H9 (cell line): ENCODE measurements at regions not wholly inside any gene's neighbourhood (a gene's known extent, or its start where the extent isn't known, plus 50 kb on each side); places are given as distances from the start of the nearest gene placed in this dataset.
A peak's percentile ranks its signal among the peaks of the same experiment; 100 is the strongest.

Source experiments
- DNase-seq: peaks from one replicate; pipeline ENCODE4 v3.0.0-alpha.2; 2017
- H2AFZ ChIP-seq: one replicate; pipeline ENCODE4 v1.6.1; 2013; ENCODE audit warnings: mild to moderate bottlenecking, low read length, control low read depth, moderate library complexity
- H2AK5ac ChIP-seq: 2 replicates; pipeline ENCODE4 v1.6.1; 2013; ENCODE audit warnings: low read length, control low read depth, mixed read lengths; ENCODE audit not compliant: insufficient read length
- H2BK120ac ChIP-seq: one replicate; pipeline ENCODE4 v1.6.1; 2013; ENCODE audit warnings: low read depth, mild to moderate bottlenecking, low read length, control low read depth, inconsistent platforms; ENCODE audit not compliant: poor library complexity, severe bottlenecking
- H2BK12ac ChIP-seq: 2 replicates; pipeline ENCODE4 v1.6.1; 2013; ENCODE audit warnings: low read length, control low read depth, mixed read lengths, low read depth; ENCODE audit not compliant: insufficient read length
- H2BK15ac ChIP-seq: 2 replicates; pipeline ENCODE4 v1.6.1; 2013; ENCODE audit warnings: low read depth, low read length, control low read depth
- H2BK20ac ChIP-seq: one replicate; pipeline ENCODE4 v1.6.1; 2013; ENCODE audit warnings: low read depth, mild to moderate bottlenecking, low read length, control low read depth, inconsistent platforms; ENCODE audit not compliant: poor library complexity, severe bottlenecking
- H2BK5ac ChIP-seq: 2 replicates; pipeline ENCODE4 v1.6.1; 2013; ENCODE audit warnings: low read length, control low read depth, mixed read lengths; ENCODE audit not compliant: insufficient read length
- H3K14ac ChIP-seq: 2 replicates; pipeline ENCODE4 v1.6.1; 2013; ENCODE audit warnings: low read length, control low read depth; ENCODE audit not compliant: insufficient read depth
- H3K18ac ChIP-seq: 2 replicates; pipeline ENCODE4 v1.6.1; 2013; ENCODE audit warnings: low read depth, mild to moderate bottlenecking, mixed read lengths, low read length, control low read depth; ENCODE audit not compliant: insufficient read length
- H3K23ac ChIP-seq: 2 replicates; pipeline ENCODE4 v1.6.1; 2013; ENCODE audit warnings: low read length, control low read depth, mixed read lengths, low read depth; ENCODE audit not compliant: insufficient read length
- H3K23me2 ChIP-seq: 2 replicates; pipeline ENCODE4 v1.6.1; 2013; ENCODE audit warnings: low read depth, mild to moderate bottlenecking, mixed read lengths, low read length, control low read depth; ENCODE audit not compliant: insufficient read length, poor library complexity, severe bottlenecking
- H3K27ac ChIP-seq: 2 replicates; pipeline ENCODE4 v1.5.1; 2013; ENCODE audit warnings: low read length, control low read depth, mixed read lengths, low read depth; ENCODE audit not compliant: insufficient read length
- H3K27me3 ChIP-seq: 2 replicates; pipeline ENCODE4 v1.6.1; 2013; ENCODE audit warnings: low read length, control low read depth, inconsistent platforms; ENCODE audit not compliant: insufficient read depth
- H3K4ac ChIP-seq: 2 replicates; pipeline ENCODE4 v1.6.1; 2013; ENCODE audit warnings: low read depth, mild to moderate bottlenecking, control low read depth, inconsistent platforms, low read length, moderate library complexity
- H3K4me1 ChIP-seq: 2 replicates; pipeline ENCODE4 v1.6.1; 2013; ENCODE audit warnings: low read length, control low read depth, inconsistent platforms; ENCODE audit not compliant: insufficient read depth
- H3K4me2 ChIP-seq: 2 replicates; pipeline ENCODE4 v1.6.1; 2013; ENCODE audit warnings: low read length, control low read depth, mixed read lengths; ENCODE audit not compliant: insufficient read length, insufficient read depth
- H3K56ac ChIP-seq: 2 replicates; pipeline ENCODE4 v1.6.1; 2013; ENCODE audit warnings: low read depth, mild to moderate bottlenecking, mixed read lengths, low read length, control low read depth; ENCODE audit not compliant: insufficient read length
- H3K79me1 ChIP-seq: 2 replicates; pipeline ENCODE4 v1.6.1; 2013; ENCODE audit warnings: low read depth, mild to moderate bottlenecking, moderate library complexity, low read length, control low read depth, inconsistent platforms; ENCODE audit not compliant: insufficient read depth, poor library complexity, severe bottlenecking
- H3K79me2 ChIP-seq: 2 replicates; pipeline ENCODE4 v1.6.1; 2013; ENCODE audit warnings: low read length, control low read depth, inconsistent platforms; ENCODE audit not compliant: insufficient read depth
- H3K9ac ChIP-seq: 2 replicates; pipeline ENCODE4 v1.6.1; 2013; ENCODE audit warnings: low read length, control low read depth, mixed read lengths; ENCODE audit not compliant: insufficient read length; ENCODE audit errors: extremely low read depth
- H3K9me3 ChIP-seq: one replicate; pipeline ENCODE4 v1.6.1; 2013; ENCODE audit warnings: low read depth, low read length, inconsistent platforms; ENCODE audit not compliant: control insufficient read depth
- H3T11ph ChIP-seq: one replicate; pipeline ENCODE4 v1.6.1; 2013; ENCODE audit warnings: mild to moderate bottlenecking, low read length, control low read depth, inconsistent platforms
- H4K20me1 ChIP-seq: one replicate; pipeline ENCODE4 v1.6.1; 2013; ENCODE audit not compliant: control insufficient read depth, insufficient read length, insufficient read depth
- H4K5ac ChIP-seq: 2 replicates; pipeline ENCODE4 v1.6.1; 2013; ENCODE audit warnings: low read depth, mild to moderate bottlenecking, mixed read lengths, low read length, control low read depth; ENCODE audit not compliant: insufficient read length
- H4K8ac ChIP-seq: replicated peaks from 2 replicates; pipeline ENCODE4 v1.6.1; 2013; ENCODE audit warnings: low read length, control low read depth, mixed read lengths, low read depth; ENCODE audit not compliant: insufficient read length
- H4K91ac ChIP-seq: 2 replicates; pipeline ENCODE4 v1.6.1; 2013; ENCODE audit warnings: low read depth, mild to moderate bottlenecking, moderate library complexity, mixed read lengths, low read length, control low read depth; ENCODE audit not compliant: insufficient read length
- H3K27ac Mint-ChIP-seq, 3 experiments: 2 replicates in 2 of 3; 3 replicates in 1 of 3; pipeline ENCODE4 v1.8.0; 2020 to 2021; ENCODE audit warnings: mixed read lengths in 3 of 3, mild to moderate bottlenecking in 1 of 3, moderate library complexity in 1 of 3
- H3K27me3 Mint-ChIP-seq: 2 replicates; pipeline ENCODE4 v1.8.0; 2021; ENCODE audit warnings: low read depth, mild to moderate bottlenecking, moderate library complexity, mixed read lengths
- H3K36me3 Mint-ChIP-seq, 3 experiments: 2 replicates in 2 of 3; 3 replicates in 1 of 3; pipeline ENCODE4 v1.8.0; 2020 to 2021; ENCODE audit warnings: low read depth in 3 of 3, mixed read lengths in 3 of 3; ENCODE audit not compliant: insufficient read depth in 1 of 3
- H3K4me1 Mint-ChIP-seq, 2 experiments: 2 replicates each; pipeline ENCODE4 v1.8.0; 2020; ENCODE audit warnings: mixed read lengths in 2 of 2
- H3K4me3 Mint-ChIP-seq, 2 experiments: 2 replicates in 1 of 2; 3 replicates in 1 of 2; pipeline ENCODE4 v1.8.0; 2020 to 2021; ENCODE audit warnings: mild to moderate bottlenecking in 2 of 2, mixed read lengths in 2 of 2, moderate library complexity in 1 of 2
- H3K9me3 Mint-ChIP-seq, 2 experiments: 2 replicates in 1 of 2; 3 replicates in 1 of 2; pipeline ENCODE4 v1.8.0; 2020; ENCODE audit warnings: mild to moderate bottlenecking in 2 of 2, mixed read lengths in 2 of 2, moderate library complexity in 1 of 2
- TF ChIP-seq, protein P1 (sequence below): fragments of 200-600 bp; sonication (generic); conservative IDR thresholded peaks from 3 replicates; pipeline ENCODE4 v1.8.0; 2021; ENCODE audit warnings: antibody characterized with exemption, mild to moderate bottlenecking

- H3K4me1 ChIP-seq: peaks cover 6% of the 10 kb centered on the region; the same call in 1 of the 2 replicates
- peaks cover 92% of the 10 kb centered on the region for H3K27me3 Mint-ChIP-seq
Measured at GRCh38 chr3:177345973-177346503, 148.8 kb upstream of the TBL1XR1 start.

More at GRCh38 chr3:177345973-177346503, 148.8 kb upstream of the TBL1XR1 start:
- Histone ChIP-seq H2BK12ac (no peak overlapping the region), H2BK5ac (no peak overlapping the region), H3K79me2 (no peaks in the 10 kb centered on the region), H3K27ac (no peak overlapping the region), H3K56ac (no peak overlapping the region), H3K9ac (no peak overlapping the region), H2BK15ac (no peak overlapping the region), H3K23ac (no peak overlapping the region), H4K20me1 (no peaks in the 10 kb centered on the region), H2BK20ac (no peak overlapping the region), H3K23me2 (no peaks in the 10 kb centered on the region), H4K5ac (no peak overlapping the region), H4K8ac (no peak overlapping the region), H4K91ac (no peak overlapping the region), H3K14ac (no peak overlapping the region), H3K4ac (no peak overlapping the region), H3K27me3 (peaks cover 42% of the 10 kb centered on the region; the same call in 1 of the 2 replicates), H3K9me3 (no peaks in the 10 kb centered on the region), H3K18ac (no peak overlapping the region), H2BK120ac (no peak overlapping the region), H2AK5ac (no peak overlapping the region), H3K79me1 (no peaks in the 10 kb centered on the region), H3T11ph (no peak overlapping the region), H3K4me2 (peak overlapping the region; percentile 37), H2AFZ (no peak overlapping the region)
- Mint-ChIP-seq H3K4me1 (peaks cover 18 to 23% of the 10 kb centered on the region in 2 experiments), H3K4me3 (no peak overlapping the region; a peak in 1 of 5 replicates), H3K9me3 (no peaks in the 10 kb centered on the region; a peak in 2 of 5 replicates), H3K36me3 (no peaks in the 10 kb centered on the region), H3K27ac (no peak overlapping the region)
- TF ChIP-seq, protein P1, sequence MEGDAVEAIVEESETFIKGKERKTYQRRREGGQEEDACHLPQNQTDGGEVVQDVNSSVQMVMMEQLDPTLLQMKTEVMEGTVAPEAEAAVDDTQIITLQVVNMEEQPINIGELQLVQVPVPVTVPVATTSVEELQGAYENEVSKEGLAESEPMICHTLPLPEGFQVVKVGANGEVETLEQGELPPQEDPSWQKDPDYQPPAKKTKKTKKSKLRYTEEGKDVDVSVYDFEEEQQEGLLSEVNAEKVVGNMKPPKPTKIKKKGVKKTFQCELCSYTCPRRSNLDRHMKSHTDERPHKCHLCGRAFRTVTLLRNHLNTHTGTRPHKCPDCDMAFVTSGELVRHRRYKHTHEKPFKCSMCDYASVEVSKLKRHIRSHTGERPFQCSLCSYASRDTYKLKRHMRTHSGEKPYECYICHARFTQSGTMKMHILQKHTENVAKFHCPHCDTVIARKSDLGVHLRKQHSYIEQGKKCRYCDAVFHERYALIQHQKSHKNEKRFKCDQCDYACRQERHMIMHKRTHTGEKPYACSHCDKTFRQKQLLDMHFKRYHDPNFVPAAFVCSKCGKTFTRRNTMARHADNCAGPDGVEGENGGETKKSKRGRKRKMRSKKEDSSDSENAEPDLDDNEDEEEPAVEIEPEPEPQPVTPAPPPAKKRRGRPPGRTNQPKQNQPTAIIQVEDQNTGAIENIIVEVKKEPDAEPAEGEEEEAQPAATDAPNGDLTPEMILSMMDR: no peak
- no peak for DNase-seq
